Activated T-helper 2 cell treated with anti-CD3 and anti-CD28 coated beads, Interferon-gamma antibody, Interleukin-2, Interleukin-4, amounts not matched to agents 10 μg/mL and 5 μg/mL and 100 μg/mL, durations not matched to agents 14 hours and 24 hours and 36 hours (primary cell): ENCODE measurements at regions not wholly inside any gene's neighbourhood (a gene's known extent, or its start where the extent isn't known, plus 50 kb on each side); places are given as distances from the start of the nearest gene placed in this dataset.

Experiments
- DNase-seq: peaks from one replicate; pipeline ENCODE4 v3.0.0; 2021; ENCODE audit warnings: low spot score
- H3K27ac Mint-ChIP-seq: one replicate; pipeline ENCODE4 v1.8.0; 2021; ENCODE audit warnings: mixed read lengths
- H3K27me3 Mint-ChIP-seq: one replicate; pipeline ENCODE4 v1.8.0; 2021; ENCODE audit warnings: low read depth, mixed read lengths
- H3K36me3 Mint-ChIP-seq: one replicate; pipeline ENCODE4 v1.8.0; 2021; ENCODE audit warnings: low read depth, mixed read lengths
- H3K4me1 Mint-ChIP-seq: one replicate; pipeline ENCODE4 v1.8.0; 2021; ENCODE audit warnings: low read depth, mixed read lengths
- H3K4me3 Mint-ChIP-seq: one replicate; pipeline ENCODE4 v1.8.0; 2021; ENCODE audit warnings: low read depth, mild to moderate bottlenecking, moderate library complexity, mixed read lengths
- H3K9me3 Mint-ChIP-seq: one replicate; pipeline ENCODE4 v1.8.0; 2021; ENCODE audit warnings: mixed read lengths
- intact Hi-C: fragments of 100-400 bp; cut with micrococcal nuclease; formaldehyde crosslinking; loops from one replicate; pipeline ENCODE4 v1.15.1; 2023

- Mint-ChIP-seq H3K9me3 (no peaks in the 10 kb centered on the region), H3K4me3 (no peak overlapping the region), H3K36me3 (no peaks in the 10 kb centered on the region), H3K27me3 (no peaks in the 10 kb centered on the region), H3K27ac (no peak overlapping the region), H3K4me1 (no peaks in the 10 kb centered on the region)
- intact Hi-C loops = no loop called here
- no peak for DNase-seq
Observed at GRCh38 chr10:131618587-131619267, 282.1 kb upstream of the PPP2R2D start.

- intact Hi-C loops = no loop called here
- Mint-ChIP-seq H3K4me1 (no peaks in the 10 kb centered on the region), H3K9me3 (no peaks in the 10 kb centered on the region), H3K27ac (no peak overlapping the region), H3K27me3 (no peaks in the 10 kb centered on the region), H3K36me3 (no peaks in the 10 kb centered on the region), H3K4me3 (no peak overlapping the region)
- DNase-seq = no peak
Observed at GRCh38 chr10:131620314-131620713, 280.5 kb upstream of the PPP2R2D start.

- Mint-ChIP-seq H3K27me3 (no peaks in the 10 kb centered on the region), H3K27ac (no peak overlapping the region), H3K9me3 (no peaks in the 10 kb centered on the region), H3K4me3 (no peak overlapping the region), H3K36me3 (no peaks in the 10 kb centered on the region), H3K4me1 (no peaks in the 10 kb centered on the region)
- intact Hi-C loops = no loop called here
- no peak for DNase-seq
Observed at GRCh38 chr10:131620904-131621303, 279.9 kb upstream of the PPP2R2D start.

DNA sequence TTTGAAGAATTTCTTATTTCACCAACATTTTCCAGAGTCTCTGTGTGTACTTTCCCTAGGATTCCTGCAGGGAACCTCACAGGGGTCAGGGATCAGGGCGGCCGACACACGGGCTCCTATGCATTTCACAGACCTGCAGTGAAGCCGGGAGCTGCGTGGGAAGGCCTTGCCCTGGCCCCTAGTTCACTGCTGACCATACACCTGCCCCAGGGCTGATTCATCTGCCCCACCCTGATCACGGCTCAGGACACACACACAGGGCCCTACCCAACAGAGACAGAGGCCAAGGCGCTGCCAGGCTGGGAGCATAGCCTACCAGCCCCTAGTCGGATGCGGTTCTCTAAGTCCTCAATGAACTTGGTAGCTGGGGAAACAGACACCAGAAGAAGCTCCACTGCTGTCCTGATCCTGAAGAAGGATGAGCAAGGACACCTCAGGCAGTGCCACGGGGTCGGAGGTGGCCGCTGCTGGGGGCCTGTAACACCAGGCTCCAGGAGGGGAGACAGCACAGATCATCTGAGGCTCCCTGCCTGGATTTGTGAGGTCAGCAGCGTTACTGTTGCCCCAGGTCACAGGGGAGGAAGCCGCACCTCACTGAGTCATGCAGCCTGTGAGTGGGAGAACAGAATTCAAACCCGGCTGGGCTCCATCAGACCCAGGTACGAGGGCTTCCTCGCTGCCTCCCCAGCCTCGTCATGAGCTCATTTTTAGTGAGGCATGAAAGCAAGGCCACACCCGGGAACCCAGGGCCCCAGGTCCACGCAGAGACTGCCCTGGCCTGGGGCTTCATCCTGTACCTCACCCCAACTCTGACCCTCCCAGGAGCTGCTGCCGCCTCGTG, 278.8 kb upstream of the PPP2R2D start:
- no peak for DNase-seq
- Mint-ChIP-seq H3K36me3 (no peaks in the 10 kb centered on the region), H3K4me1 (no peaks in the 10 kb centered on the region), H3K9me3 (no peaks in the 10 kb centered on the region), H3K27me3 (no peaks in the 10 kb centered on the region), H3K27ac (no peak overlapping the region), H3K4me3 (no peak overlapping the region)
- intact Hi-C loops = no loop called here

- no peak for DNase-seq
Observed at GRCh38 chr10:131625041-131625440, 275.8 kb upstream of the PPP2R2D start.

GRCh38 chr10:131626274-131626673, 274.5 kb upstream of the PPP2R2D start:
- DNase-seq = no peak

More at GRCh38 chr10:131625041-131625440, 275.8 kb upstream of the PPP2R2D start:
- Mint-ChIP-seq H3K27ac (no peak overlapping the region), H3K27me3 (no peaks in the 10 kb centered on the region), H3K4me3 (no peak overlapping the region), H3K36me3 (no peaks in the 10 kb centered on the region), H3K4me1 (no peaks in the 10 kb centered on the region), H3K9me3 (no peaks in the 10 kb centered on the region)
- intact Hi-C loops = no loop called here

GRCh38 chr10:131629026-131629770, 271.6 kb upstream of the PPP2R2D start:
- Mint-ChIP-seq H3K9me3 (no peaks in the 10 kb centered on the region), H3K36me3 (no peaks in the 10 kb centered on the region), H3K27me3 (no peaks in the 10 kb centered on the region), H3K27ac (no peak overlapping the region), H3K4me1 (no peaks in the 10 kb centered on the region), H3K4me3 (no peak overlapping the region)
- DNase-seq = no peak
- intact Hi-C loops = no loop called here

More at GRCh38 chr10:131626274-131626673, 274.5 kb upstream of the PPP2R2D start:
- no peaks in the 10 kb centered on the region for H3K9me3 Mint-ChIP-seq
- intact Hi-C loops = no loop called here
- no peaks in the 10 kb centered on the region for H3K4me1 Mint-ChIP-seq
- H3K4me3 Mint-ChIP-seq = no peak overlapping the region
- no peak overlapping the region for H3K27ac Mint-ChIP-seq
- no peaks in the 10 kb centered on the region for H3K36me3 Mint-ChIP-seq
- no peaks in the 10 kb centered on the region for H3K27me3 Mint-ChIP-seq

DNA sequence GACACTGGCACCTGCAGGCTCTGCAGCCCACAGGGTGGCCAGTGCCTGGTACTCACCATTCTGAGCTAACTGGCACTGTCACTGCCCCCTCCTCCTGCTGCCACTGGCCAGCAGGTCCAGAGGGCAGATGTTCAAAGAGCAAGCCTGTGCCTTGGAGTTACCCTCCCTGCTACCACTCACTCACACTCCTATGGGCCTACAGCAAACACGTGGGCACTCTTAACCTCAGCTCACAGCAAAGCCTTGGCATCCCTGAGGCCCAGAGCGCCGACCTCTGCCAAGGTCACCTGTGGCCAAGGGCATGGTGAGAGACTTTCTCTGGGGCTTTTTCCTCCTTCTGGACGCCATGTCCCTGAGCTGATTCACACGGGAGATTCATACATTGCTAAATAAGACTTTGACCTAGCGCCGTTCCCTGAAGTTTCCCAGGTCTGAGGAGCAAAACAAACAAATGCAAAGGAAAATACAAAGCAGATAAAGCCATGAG, 270.0 kb upstream of the PPP2R2D start:
- intact Hi-C loops = no loop called here
- Mint-ChIP-seq H3K4me3 (no peak overlapping the region), H3K4me1 (peaks cover 2% of the 10 kb centered on the region), H3K27me3 (peaks cover under 1% of the 10 kb centered on the region), H3K9me3 (no peaks in the 10 kb centered on the region), H3K27ac (no peak overlapping the region), H3K36me3 (no peaks in the 10 kb centered on the region)
- no peak for DNase-seq

DNA sequence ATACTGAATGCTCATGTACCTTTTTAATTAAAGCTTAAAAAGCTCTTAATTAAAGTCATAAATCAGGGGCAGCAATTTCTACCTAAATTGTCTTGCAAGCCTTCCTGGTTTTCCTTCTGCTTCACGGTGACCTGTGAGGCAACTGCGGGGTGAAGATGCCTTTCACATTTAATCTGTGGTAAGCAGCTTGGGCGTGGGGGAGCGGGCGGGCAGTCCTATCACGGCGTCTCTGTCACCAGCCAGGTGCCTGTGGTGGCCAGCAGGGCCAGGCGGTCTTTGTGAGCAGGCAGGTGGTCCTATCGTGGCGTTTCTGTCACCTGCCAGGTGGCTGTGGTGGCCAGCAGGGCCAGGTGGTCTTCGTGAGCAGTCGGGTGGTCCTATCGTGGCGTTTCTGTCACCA, 269.2 kb upstream of the PPP2R2D start:
- Mint-ChIP-seq H3K4me1 (peaks cover 3% of the 10 kb centered on the region), H3K4me3 (no peak overlapping the region), H3K27ac (no peak overlapping the region), H3K27me3 (peaks cover 2% of the 10 kb centered on the region), H3K9me3 (no peaks in the 10 kb centered on the region), H3K36me3 (no peaks in the 10 kb centered on the region)
- intact Hi-C loops = no loop called here
- no peak for DNase-seq

DNA sequence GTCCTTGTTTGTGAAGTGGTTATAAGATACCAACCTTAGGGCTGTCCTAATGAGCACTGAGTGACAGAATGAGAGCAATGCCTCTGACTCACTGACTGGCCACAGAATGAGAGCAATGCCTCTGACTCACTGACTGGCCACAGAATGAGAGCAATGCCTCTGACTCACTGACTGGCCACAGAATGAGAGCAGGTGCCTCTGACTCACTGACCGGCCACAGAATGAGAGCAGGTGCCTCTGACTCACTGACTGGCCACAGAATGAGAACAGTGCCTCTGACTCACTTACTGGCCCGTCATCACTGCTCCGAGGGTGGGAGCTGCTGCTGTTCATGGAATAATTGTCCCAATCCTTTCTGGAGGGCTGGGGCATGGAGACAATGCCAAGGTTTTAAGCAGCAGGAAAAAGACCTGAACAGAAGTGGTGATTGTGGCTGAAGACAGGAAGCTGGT, 265.2 kb upstream of the PPP2R2D start:
- Mint-ChIP-seq H3K36me3 (no peaks in the 10 kb centered on the region), H3K4me1 (peaks cover 3% of the 10 kb centered on the region), H3K27ac (no peak overlapping the region), H3K27me3 (peaks cover 2% of the 10 kb centered on the region), H3K4me3 (no peak overlapping the region), H3K9me3 (peaks cover 9% of the 10 kb centered on the region)
- DNase-seq = no peak
- intact Hi-C loops = no loop called here

- H3K4me3 Mint-ChIP-seq = no peak overlapping the region
- no peaks in the 10 kb centered on the region for H3K36me3 Mint-ChIP-seq
- DNase-seq = no peak
- H3K4me1 Mint-ChIP-seq = peaks cover 8% of the 10 kb centered on the region
- intact Hi-C loops = no loop called here
- H3K27ac Mint-ChIP-seq = no peak overlapping the region
- peaks cover 2% of the 10 kb centered on the region for H3K27me3 Mint-ChIP-seq
- H3K9me3 Mint-ChIP-seq = peaks cover 9% of the 10 kb centered on the region
Observed at GRCh38 chr10:131636116-131636515, 264.7 kb upstream of the PPP2R2D start.

- intact Hi-C loops = no loop called here
- peaks cover 2% of the 10 kb centered on the region for H3K27me3 Mint-ChIP-seq
- DNase-seq = no peak
- H3K4me3 Mint-ChIP-seq = no peak overlapping the region
- H3K4me1 Mint-ChIP-seq = peaks cover 9% of the 10 kb centered on the region
- no peak overlapping the region for H3K27ac Mint-ChIP-seq
- H3K9me3 Mint-ChIP-seq = peaks cover 9% of the 10 kb centered on the region
- no peaks in the 10 kb centered on the region for H3K36me3 Mint-ChIP-seq
Observed at GRCh38 chr10:131636841-131637724, 263.7 kb upstream of the PPP2R2D start.
